ENCODE measurements at regions not wholly inside any gene's neighbourhood (a gene's known extent, or its start where the extent isn't known, plus 50 kb on each side); places are given as distances from the start of the nearest gene placed in this dataset.
"Not testable (repeated sequence)": the region's sequence is repeated elsewhere in the genome, so short reads cannot be mapped to it uniquely, and the experiment has no call there.

- intact Hi-C loops (cut with DNase I) = no loop called here
- no peak for DNase-seq (ENCODE audit: low spot score)
Measured at GRCh38 chr9:29174136-29174535, 1600.9 kb upstream of the C9orf72 start.

GRCh38 chr9:29176231-29176630 lies 1603.0 kb upstream of the C9orf72 start:
- intact Hi-C loops (cut with DNase I) = no loop called here

GRCh38 chr9:29176786-29177185 lies 1603.5 kb upstream of the C9orf72 start:
- intact Hi-C loops (cut with DNase I) = no loop called here

More at GRCh38 chr9:29176231-29176630, 1603.0 kb upstream of the C9orf72 start:
- no peak for DNase-seq (ENCODE audit: low spot score)

GRCh38 chr9:29183971-29184370 lies 1610.7 kb upstream of the C9orf72 start:
- no peak for DNase-seq (ENCODE audit: low spot score)
- intact Hi-C loops (cut with DNase I) = loop anchor here in 1 of 2 donors (5.0 kb wide), 1 partner anchor 483 kb away; no protein-coding TSS in a partner anchor

More at GRCh38 chr9:29176786-29177185, 1603.5 kb upstream of the C9orf72 start:
- no peak for DNase-seq (ENCODE audit: low spot score)

- DNase-seq (ENCODE audit: low spot score); intact Hi-C loops (cut with DNase I): not testable (repeated sequence)
Measured at GRCh38 chr9:29188771-29189170, 1615.5 kb upstream of the C9orf72 start.

GRCh38 chr9:29189221-29189620 lies 1615.9 kb upstream of the C9orf72 start:
- DNase-seq (ENCODE audit: low spot score); intact Hi-C loops (cut with DNase I): not testable (repeated sequence)

GRCh38 chr9:29198861-29199260 lies 1625.6 kb upstream of the C9orf72 start:
- intact Hi-C loops (cut with DNase I) = no loop called here
- no peak for DNase-seq (ENCODE audit: low spot score)

GRCh38 chr9:29199975-29200374 lies 1626.7 kb upstream of the C9orf72 start:
- no peak for DNase-seq (ENCODE audit: low spot score)
- intact Hi-C loops (cut with DNase I) = no loop called here

GRCh38 chr9:29200650-29201049 lies 1627.4 kb upstream of the C9orf72 start:
- no peak for DNase-seq (ENCODE audit: low spot score)
- intact Hi-C loops (cut with DNase I) = no loop called here

GRCh38 chr9:29203244-29203930 lies 1630.1 kb upstream of the C9orf72 start:
- intact Hi-C loops (cut with DNase I) = no loop called here

GRCh38 chr9:29208670-29209069 lies 1635.4 kb upstream of the C9orf72 start:
- DNase-seq (ENCODE audit: low spot score) = no peak
- intact Hi-C loops (cut with DNase I) = no loop called here

More at GRCh38 chr9:29203244-29203930, 1630.1 kb upstream of the C9orf72 start:
- DNase-seq (ENCODE audit: low spot score) = no peak

- DNase-seq (ENCODE audit: low spot score) = no peak
- intact Hi-C loops (cut with DNase I) = no loop called here
Measured at GRCh38 chr9:29209748-29210291, 1636.5 kb upstream of the C9orf72 start.

- intact Hi-C loops (cut with DNase I) = no loop called here
- DNase-seq (ENCODE audit: low spot score) = no peak
Measured at GRCh38 chr9:29211003-29211579, 1637.8 kb upstream of the C9orf72 start.

GRCh38 chr9:29211580-29212396 lies 1638.5 kb upstream of the C9orf72 start:
- intact Hi-C loops (cut with DNase I) = no loop called here
- peak; percentile 80 for DNase-seq (ENCODE audit: low spot score)

GRCh38 chr9:29212397-29213387 lies 1639.4 kb upstream of the C9orf72 start:
- DNase-seq (ENCODE audit: low spot score) = peak; percentile 82
- intact Hi-C loops (cut with DNase I) = no loop called here

GRCh38 chr9:29213417-29214153 lies 1640.3 kb upstream of the C9orf72 start, which contains the start of gene LINGO2:
TSS of gene LINGO2 (minus strand) at chr9:29213601.
- intact Hi-C loops (cut with DNase I) = no loop called here
- peak; percentile 78 for DNase-seq (ENCODE audit: low spot score)

GRCh38 chr9:29214154-29214689 lies 1640.9 kb upstream of the C9orf72 start:
- intact Hi-C loops (cut with DNase I) = no loop called here
- DNase-seq (ENCODE audit: low spot score) = peak; percentile 42

Measured in posterior vena cava (tissue), 2 donors.